Cardiac fibroblast (primary cell): ENCODE measurements at regions not wholly inside any gene's neighbourhood (a gene's known extent, or its start where the extent isn't known, plus 50 kb on each side); places are given as distances from the start of the nearest gene placed in this dataset.

Experiments
- DNase-seq, 2 donors: peaks; one replicate each; pipeline versions ENCODE4 v3.0.0 to v3.0.0-alpha.2; 2010; ENCODE audit warnings: low read depth in 2 of 2
- H3K4me3 ChIP-seq, 2 donors: replicated peaks in 1 of 2; 1 replicate in 1 of 2; 2 replicates in 1 of 2; pipeline ENCODE4 v1.5.1; 2011; ENCODE audit warnings: low read depth in 2 of 2, low read length in 2 of 2, mild to moderate bottlenecking in 2 of 2, moderate library complexity in 1 of 2
- TF ChIP-seq, protein P1 (sequence below): IDR thresholded peaks from one replicate; pipeline ENCODE4 v1.5.1; 2011; ENCODE audit warnings: low read depth, mild to moderate bottlenecking, low read length, inconsistent platforms

DNA sequence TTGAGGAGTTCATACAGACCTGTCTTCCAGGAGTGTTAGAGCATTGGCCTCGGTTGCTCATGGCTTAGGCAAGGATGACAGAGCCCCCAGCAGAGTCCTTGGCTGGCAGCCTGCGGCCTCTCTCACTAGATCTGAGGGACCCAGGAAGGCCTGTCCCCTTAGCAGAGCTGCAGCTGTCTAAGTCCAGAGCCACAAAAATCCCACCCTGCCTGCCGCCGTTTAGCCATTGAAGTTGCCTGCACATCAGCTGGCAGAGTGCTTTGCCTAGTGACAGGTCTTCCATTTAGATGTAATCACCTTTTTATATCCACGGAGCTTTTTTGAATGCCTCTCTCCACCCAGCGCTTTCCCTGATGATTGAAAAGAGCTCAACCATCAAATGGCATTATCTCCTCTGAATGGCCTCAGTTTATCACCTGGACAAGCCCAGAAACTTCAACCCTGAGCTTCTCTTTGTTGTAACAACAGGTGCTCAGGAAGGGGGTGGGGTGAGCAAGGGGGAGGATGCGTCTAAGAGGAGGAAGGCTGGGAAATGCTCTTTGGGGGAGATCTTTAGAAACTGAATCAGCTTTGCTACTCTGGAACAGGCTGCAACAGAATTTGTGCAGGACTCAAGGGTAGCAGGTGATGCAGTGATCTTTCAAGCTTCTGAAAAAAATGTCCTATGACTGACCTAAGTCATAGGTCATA lies 71.9 kb downstream of the TNP1 start:
- no peak overlapping the region for H3K4me3 ChIP-seq
- TF ChIP-seq, protein P1, sequence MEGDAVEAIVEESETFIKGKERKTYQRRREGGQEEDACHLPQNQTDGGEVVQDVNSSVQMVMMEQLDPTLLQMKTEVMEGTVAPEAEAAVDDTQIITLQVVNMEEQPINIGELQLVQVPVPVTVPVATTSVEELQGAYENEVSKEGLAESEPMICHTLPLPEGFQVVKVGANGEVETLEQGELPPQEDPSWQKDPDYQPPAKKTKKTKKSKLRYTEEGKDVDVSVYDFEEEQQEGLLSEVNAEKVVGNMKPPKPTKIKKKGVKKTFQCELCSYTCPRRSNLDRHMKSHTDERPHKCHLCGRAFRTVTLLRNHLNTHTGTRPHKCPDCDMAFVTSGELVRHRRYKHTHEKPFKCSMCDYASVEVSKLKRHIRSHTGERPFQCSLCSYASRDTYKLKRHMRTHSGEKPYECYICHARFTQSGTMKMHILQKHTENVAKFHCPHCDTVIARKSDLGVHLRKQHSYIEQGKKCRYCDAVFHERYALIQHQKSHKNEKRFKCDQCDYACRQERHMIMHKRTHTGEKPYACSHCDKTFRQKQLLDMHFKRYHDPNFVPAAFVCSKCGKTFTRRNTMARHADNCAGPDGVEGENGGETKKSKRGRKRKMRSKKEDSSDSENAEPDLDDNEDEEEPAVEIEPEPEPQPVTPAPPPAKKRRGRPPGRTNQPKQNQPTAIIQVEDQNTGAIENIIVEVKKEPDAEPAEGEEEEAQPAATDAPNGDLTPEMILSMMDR = no peak
- no peak for DNase-seq

DNA sequence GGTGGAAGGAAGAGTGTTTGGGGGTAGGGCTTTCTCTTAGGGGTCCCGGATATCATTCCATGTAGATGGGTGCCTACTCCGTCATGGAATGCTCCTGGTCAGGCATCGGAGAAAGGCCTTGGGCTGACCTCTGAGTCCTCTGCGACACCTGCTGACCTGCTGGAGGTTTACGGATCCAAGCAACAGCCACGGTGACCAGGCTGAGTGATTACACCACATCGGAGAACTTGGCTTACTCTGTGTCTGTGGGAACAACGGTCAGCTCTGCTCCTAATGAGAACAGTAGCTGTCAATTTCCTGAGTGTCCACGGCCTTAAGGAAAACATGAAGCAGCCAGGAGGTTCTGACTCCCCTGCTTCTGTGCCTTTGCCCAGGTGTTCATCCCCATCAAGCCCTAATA lies 73.2 kb downstream of the TNP1 start:
- DNase-seq = no peak
- TF ChIP-seq, protein P1 = no peak
- no peak overlapping the region for H3K4me3 ChIP-seq

DNA sequence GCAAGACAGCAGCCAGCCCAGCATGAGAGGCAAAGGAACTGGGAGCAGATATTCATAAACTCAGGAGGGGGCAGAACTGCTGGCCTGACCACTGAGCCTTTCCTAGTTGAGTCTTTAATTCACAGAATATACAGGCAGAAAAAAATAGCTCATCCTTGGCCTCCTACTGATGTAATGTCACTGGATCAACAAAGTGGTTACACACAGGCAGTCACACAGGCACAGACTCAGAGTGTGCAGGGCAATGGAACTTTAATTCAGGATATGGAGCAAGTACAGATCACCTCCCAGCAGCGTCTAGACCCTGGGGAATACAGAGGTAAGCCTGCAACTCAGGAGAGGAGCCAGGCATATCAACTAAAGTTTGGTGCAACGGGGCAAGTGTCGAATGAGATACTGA lies 75.4 kb downstream of the TNP1 start:
- DNase-seq = no peak
- TF ChIP-seq, protein P1 = no peak

DNA sequence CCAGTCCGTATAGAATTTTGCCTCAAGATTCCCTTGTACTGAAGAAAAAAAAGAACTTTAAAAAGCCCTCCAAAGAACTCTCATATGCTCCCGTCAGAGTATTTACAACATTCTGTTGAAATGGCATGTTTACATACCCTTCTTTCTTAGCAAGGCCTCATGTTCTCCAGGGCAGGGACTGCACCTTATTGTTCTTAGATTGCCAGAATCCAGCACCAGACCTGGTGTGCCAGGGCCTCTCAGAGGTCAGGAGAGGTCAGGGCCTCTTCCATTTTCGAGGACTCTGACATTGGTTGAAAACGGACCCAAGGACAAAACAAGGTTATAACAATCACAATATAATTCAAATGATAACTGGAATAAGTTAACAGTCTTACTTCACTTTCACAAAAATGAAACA lies 78.2 kb downstream of the TNP1 start:
- H3K4me3 ChIP-seq = no peak overlapping the region
- TF ChIP-seq, protein P1 = no peak
- no peak for DNase-seq

More for the DNA sequence above, 75.4 kb downstream of the TNP1 start:
- H3K4me3 ChIP-seq = no peak overlapping the region

DNA sequence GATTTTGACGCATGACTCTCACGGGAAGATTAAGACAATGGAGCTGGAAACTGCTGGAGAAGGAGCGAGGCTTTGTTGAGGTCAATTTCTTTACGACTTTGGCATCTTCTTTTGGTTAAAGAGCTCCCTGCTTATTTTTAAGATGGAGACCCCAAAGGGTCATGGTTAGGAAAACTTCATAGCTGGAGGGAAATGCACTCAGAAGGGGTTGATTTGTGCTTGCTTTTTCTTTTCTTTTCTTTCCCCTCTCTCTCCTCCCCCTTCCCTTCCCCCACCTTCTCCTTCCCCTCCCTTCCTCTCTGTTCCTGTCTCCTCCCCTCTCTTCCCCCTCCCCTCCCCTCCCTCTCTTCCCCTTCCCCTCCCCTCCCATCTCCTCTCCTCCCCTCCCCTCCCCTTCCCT lies 79.0 kb downstream of the TNP1 start:
- H3K4me3 ChIP-seq = no peak overlapping the region
- TF ChIP-seq, protein P1 = no peak
- DNase-seq = no peak

DNA sequence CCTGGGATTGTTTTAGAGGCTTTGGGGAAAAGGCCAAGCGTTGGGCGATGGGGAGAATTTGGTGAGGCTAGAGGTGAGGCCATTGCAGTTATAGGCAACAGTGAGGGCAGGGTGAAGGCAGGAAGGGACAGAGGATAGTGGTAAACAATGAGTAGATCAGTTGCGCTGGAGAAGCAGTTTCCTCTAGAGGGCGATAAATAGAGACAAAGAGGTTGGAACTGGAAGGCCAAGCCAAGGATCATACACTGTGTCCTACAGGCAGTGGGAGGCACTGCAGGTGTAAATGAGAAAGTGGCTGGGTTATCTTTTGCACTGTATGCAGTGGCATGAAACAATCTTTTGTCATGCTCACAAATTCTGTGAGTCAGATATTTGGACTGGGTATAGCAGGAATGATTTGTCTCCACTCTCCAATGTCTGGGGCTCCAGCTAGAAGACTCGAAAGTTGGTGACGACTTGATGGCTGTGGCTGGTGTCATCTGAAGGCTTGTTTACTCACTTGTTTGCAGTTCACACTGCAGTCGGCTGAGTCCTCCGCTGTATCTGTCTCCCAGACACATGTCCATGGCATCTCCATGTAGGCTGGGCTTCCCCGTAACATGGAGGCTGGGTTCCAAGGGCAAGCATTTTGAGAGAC lies 82.1 kb downstream of the TNP1 start:
- DNase-seq = peak; percentile 39 to 73
- no peak overlapping the region for H3K4me3 ChIP-seq
- TF ChIP-seq, protein P1 = peak; percentile 82
